ENCODE measurements at regions not wholly inside any gene's neighbourhood (a gene's known extent, or its start where the extent isn't known, plus 50 kb on each side); places are given as distances from the start of the nearest gene placed in this dataset.

DNA sequence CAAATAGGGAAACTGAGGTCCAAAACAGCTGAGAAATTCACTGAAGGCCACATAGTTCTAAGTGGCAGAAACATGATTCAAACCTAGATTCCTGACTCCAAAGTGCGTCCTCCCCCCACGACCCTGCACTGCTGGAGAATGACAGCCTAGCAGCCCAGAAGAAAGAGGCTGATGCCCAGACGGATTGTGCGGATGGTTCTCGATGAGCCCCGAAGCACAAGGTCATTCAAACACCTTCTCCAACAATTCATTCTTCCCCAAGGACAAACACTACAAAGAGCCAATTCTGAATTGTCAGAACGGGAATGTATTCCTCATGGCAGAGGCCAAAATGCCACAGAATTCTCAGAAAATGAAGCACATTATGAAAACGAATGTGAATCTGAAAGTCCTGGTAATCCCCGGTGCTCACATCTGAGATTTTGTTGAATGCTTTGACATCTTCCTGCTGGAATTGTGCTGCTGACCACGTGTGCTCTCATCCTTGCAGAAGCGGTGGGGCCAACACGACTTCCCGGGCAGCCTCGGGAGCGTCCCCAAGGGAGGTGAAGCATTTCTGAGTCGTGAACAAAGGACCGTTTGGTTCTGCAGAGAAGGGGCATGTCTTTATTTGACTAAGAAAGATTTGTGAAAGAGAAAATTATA is 337.0 kb downstream of the EIPR1 start:
- H3K9me3 ChIP-seq, result 0 out of 2 replicates have a peak, but pooled peaks cover 3% of the 10 kb centered on the region
- no peaks in the 10 kb centered on the region for H3K27me3 ChIP-seq
- TF ChIP-seq CTCF (IDR thresholded peaks at IDR 0.05; ENCODE audit: low read depth, low read length), result no peak
- DNase-seq, result no peak
- H3K4me1 ChIP-seq, result peaks cover 22% of the 10 kb centered on the region
- no peaks in the 10 kb centered on the region for H3K36me3 ChIP-seq
- no peak overlapping the region for H3K4me3 ChIP-seq (ENCODE audit: low read depth, low read length)

DNA sequence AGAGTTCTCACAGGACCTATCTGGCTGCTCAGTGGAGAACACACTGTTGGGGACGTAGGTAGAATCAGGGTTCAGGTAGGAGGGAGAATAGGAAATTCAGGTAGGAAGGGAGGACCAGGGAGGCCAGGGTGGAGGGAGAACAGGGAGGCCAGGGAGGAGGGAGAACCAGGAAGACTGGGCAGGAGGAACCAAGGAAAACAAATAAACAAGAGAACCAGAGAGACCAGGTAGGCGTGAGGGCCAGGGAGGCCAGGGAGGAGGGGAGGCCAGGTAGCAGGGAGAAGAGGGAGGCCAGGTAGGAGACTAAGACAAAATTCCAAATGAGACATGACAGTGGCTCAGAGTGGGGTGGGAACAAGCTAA is 337.6 kb downstream of the EIPR1 start:
- DNase-seq, result no peak
- Histone ChIP-seq H3K4me3 (ENCODE audit: low read depth, low read length) (no peak overlapping the region), H3K36me3 (no peaks in the 10 kb centered on the region), H3K9me3 (no peaks in the 10 kb centered on the region), H3K27me3 (no peaks in the 10 kb centered on the region), H3K4me1 (peaks cover 22% of the 10 kb centered on the region)
- no peak for TF ChIP-seq CTCF (IDR thresholded peaks at IDR 0.05; ENCODE audit: low read depth, low read length)

DNA sequence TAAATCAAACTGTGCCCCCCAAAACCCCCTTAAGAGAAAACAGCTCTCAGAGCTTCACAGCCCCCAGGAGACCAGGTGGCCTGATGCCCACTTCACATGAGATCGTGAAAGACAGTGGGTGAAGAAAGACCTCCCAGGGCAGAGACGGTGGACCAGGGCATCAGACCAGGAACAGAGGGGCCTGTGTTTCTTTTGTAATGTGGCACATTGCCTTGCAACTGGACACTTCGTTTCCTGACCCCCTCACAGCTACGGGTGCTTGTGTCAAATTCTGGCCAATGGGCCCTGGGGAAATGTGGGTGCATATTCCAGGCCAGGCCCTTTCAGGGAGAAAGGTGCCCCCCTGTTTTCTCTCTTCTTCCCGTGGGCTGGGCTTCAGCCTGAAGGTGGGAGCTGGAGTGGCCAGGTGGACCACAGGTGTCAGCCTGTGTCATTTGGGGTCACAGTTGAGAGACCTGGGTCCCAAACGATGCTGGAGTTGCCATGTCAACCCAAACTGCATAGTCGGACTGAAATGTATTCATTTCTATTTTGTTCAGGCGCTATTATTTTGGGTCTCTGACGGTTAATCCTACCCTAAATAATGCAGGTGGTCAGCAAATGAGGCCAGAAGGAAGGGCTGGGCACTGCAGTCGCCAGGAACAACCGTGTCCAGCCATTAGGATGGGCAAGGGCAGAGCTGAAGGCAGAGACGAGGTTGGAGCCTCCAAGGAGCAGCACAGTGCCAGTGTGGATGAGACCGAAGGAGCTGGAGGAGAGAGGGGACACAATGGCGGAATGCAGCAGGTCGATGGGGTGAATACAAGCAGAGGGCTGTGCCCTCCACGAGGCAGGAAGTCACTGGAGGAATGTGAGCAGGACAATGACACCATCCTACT is 338.2 kb downstream of the EIPR1 start:
- no peak for TF ChIP-seq CTCF (IDR thresholded peaks at IDR 0.05; ENCODE audit: low read depth, low read length)
- DNase-seq, result no peak
- Histone ChIP-seq H3K4me3 (ENCODE audit: low read depth, low read length) (no peak overlapping the region), H3K4me1 (peaks cover 22% of the 10 kb centered on the region), H3K36me3 (no peaks in the 10 kb centered on the region), H3K9me3 (no peaks in the 10 kb centered on the region), H3K27me3 (no peaks in the 10 kb centered on the region)

GRCh38 chr2:3038636-3039035 is 339.0 kb downstream of the EIPR1 start:
- Histone ChIP-seq H3K4me3 (ENCODE audit: low read depth, low read length) (no peak overlapping the region), H3K36me3 (no peaks in the 10 kb centered on the region), H3K27me3 (no peaks in the 10 kb centered on the region), H3K4me1 (peaks cover 22% of the 10 kb centered on the region), H3K9me3 (no peaks in the 10 kb centered on the region)
- DNase-seq, result no peak
- no peak for TF ChIP-seq CTCF (IDR thresholded peaks at IDR 0.05; ENCODE audit: low read depth, low read length)

DNA sequence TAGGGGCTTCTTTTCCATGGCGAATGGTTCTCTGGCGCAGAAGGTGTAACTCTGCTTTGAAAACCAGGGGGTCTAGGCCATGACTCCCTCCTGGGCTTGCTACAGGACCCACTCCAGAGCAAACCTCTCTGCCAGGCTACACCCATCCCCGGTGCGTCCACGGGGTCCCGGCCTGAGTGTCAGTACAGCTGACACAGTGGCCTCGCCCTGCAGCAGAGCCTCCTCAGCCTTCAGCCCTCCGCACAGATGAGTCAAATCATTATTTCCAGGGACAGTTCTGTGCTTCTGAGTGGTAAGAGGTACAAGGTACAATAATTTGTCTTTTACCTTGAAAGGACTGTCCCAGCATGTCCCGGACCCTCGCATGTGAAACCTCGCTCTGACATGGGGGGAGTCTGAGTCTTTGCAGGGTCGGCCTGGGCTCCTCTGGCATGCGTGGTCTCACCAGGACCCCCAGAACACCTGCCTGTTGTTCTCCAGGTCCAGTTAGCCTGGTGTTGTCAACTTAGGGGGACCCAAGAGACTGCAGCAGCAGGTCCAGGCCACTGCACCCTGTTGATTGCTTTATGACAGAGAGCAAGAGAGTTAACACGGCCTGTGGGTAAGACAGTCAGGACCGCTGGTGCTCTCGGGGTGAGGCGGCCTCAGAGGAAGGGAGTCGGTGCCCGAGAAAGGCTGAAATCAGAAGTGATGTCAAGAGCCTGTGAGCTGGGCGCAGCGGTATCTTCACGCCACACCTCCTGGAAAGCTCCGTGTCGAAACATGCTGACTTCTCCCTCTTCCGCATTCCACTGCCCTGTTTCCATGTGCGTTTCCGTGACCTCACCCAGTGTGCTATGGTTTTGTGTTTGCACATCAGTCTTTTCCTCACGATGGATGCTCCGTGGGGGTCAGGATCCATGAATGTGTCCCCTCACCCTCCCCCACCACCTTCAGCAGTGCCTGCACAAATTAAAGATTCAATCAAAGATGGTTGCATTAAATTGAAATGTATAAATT is 340.1 kb downstream of the EIPR1 start:
- H3K27me3 ChIP-seq, result no peaks in the 10 kb centered on the region
- no peak for DNase-seq
- H3K36me3 ChIP-seq, result no peaks in the 10 kb centered on the region
- no peak for TF ChIP-seq CTCF (IDR thresholded peaks at IDR 0.05; ENCODE audit: low read depth, low read length)
- H3K4me3 ChIP-seq (ENCODE audit: low read depth, low read length), result no peak overlapping the region
- no peaks in the 10 kb centered on the region for H3K9me3 ChIP-seq
- H3K4me1 ChIP-seq, result peaks cover 14% of the 10 kb centered on the region

Measured in BE2C (cell line).